Upper lobe of left lung (tissue), 6 donors: ENCODE measurements at regions not wholly inside any gene's neighbourhood (a gene's known extent, or its start where the extent isn't known, plus 50 kb on each side); places are given as distances from the start of the nearest gene placed in this dataset.

Experiments
- ATAC-seq, 2 donors: fragments of 200-7000 bp; cut with Tn5 transposase; one replicate each; pipeline ENCODE4 v1.9.1; 2022; ENCODE audit warnings: mild to moderate bottlenecking in 2 of 2, moderate library complexity in 2 of 2; ENCODE audit not compliant: low FRiP score in 2 of 2
- DNase-seq, 2 donors: peaks; one replicate each; pipeline ENCODE4 v3.0.0-alpha.2; 2019 to 2020
- H3K27ac ChIP-seq, 4 donors: fragments of 200-600 bp; sonication (generic); one replicate each; pipeline ENCODE4 v1.5.1; 2016 to 2019
- H3K27me3 ChIP-seq, 4 donors: fragments of 200-600 bp; sonication (generic); one replicate each; pipeline ENCODE4 v1.5.1; 2017 to 2019
- H3K36me3 ChIP-seq, 4 donors: fragments of 200-600 bp; sonication (generic); one replicate each; pipeline ENCODE4 v1.5.1; 2016 to 2019
- H3K4me1 ChIP-seq, 4 donors: fragments of 200-600 bp; sonication (generic); one replicate each; pipeline ENCODE4 v1.5.1; 2018 to 2019
- H3K4me3 ChIP-seq, 4 donors: fragments of 200-600 bp; sonication (generic); one replicate each; pipeline ENCODE4 v1.5.1; 2017 to 2019; ENCODE audit warnings: mild to moderate bottlenecking in 2 of 4, moderate library complexity in 1 of 4
- H3K9me3 ChIP-seq, 4 donors: fragments of 200-600 bp; sonication (generic); one replicate each; pipeline ENCODE4 v1.5.1; 2018 to 2019
- CTCF ChIP-seq, 6 experiments: fragments of 450-650 bp in 4 of 6; fragments of 200-600 bp in 2 of 6; sonication (generic) in 2 of 6; IDR thresholded peaks; one replicate each; pipeline ENCODE4 v1.5.1; 2016 to 2019; ENCODE audit warnings: antibody characterized with exemption in 6 of 6
- EP300 ChIP-seq, 4 donors: sonication (generic); formaldehyde crosslinking; IDR thresholded peaks; one replicate each; pipeline ENCODE4 v1.5.1; 2017; ENCODE audit warnings: antibody characterized with exemption in 4 of 4, control low read depth in 2 of 4
- POLR2A ChIP-seq, 4 donors: fragments of 450-650 bp; IDR thresholded peaks; one replicate each; pipeline ENCODE4 v1.5.1; 2016 to 2017; ENCODE audit warnings: antibody characterized with exemption in 4 of 4, mild to moderate bottlenecking in 2 of 4
- POLR2AphosphoS5 ChIP-seq, 2 donors: sonication (generic); formaldehyde crosslinking; IDR thresholded peaks; one replicate each; pipeline ENCODE4 v1.5.1; 2017; ENCODE audit warnings: antibody characterized with exemption in 2 of 2
- WGBS, 2 donors: methylation state at CpG; one replicate each; pipeline ENCODE4 v1.1.5; 2017 to 2018; 5-methylcytosine and 5-hydroxymethylcytosine counted together
- donor health status: DM: no; HTN: no; CAD: no; lungs with moderate emphysema.
- donor health status: DM: no; HTN: yes; CAD: no; lungs with severe emphysema.

GRCh38 chr4:110904435-110905065, 281.7 kb upstream of the PITX2 start:
- TF ChIP-seq POLR2A (IDR thresholded peaks at IDR 0.05) (no peak), CTCF (IDR thresholded peaks at IDR 0.05) (no peak), POLR2AphosphoS5 (IDR thresholded peaks at IDR 0.05) (no peak), EP300 (IDR thresholded peaks at IDR 0.05) (no peak)
- Histone ChIP-seq H3K4me3 (no peak overlapping the region), H3K36me3 (no peaks in the 10 kb centered on the region), H3K27me3 (no peaks in the 10 kb centered on the region), H3K4me1 (no peaks in the 10 kb centered on the region), H3K9me3 (no peaks in the 10 kb centered on the region), H3K27ac (no peak overlapping the region)
- no peak for DNase-seq
- WGBS, 2 donors, result 56 to 62% methylated on average over 6 of the region's 6 CpGs
- ATAC-seq, result no peak

- H3K9me3 ChIP-seq, result no peaks in the 10 kb centered on the region
- no peak for DNase-seq
- no peaks in the 10 kb centered on the region for H3K4me1 ChIP-seq
- no peak for ATAC-seq
- H3K36me3 ChIP-seq, result no peaks in the 10 kb centered on the region
- TF ChIP-seq CTCF (IDR thresholded peaks at IDR 0.05) (no peak), EP300 (IDR thresholded peaks at IDR 0.05) (no peak), POLR2A (IDR thresholded peaks at IDR 0.05) (no peak), POLR2AphosphoS5 (IDR thresholded peaks at IDR 0.05) (no peak)
- H3K27me3 ChIP-seq, result no peaks in the 10 kb centered on the region
- H3K4me3 ChIP-seq, result no peak overlapping the region
- H3K27ac ChIP-seq, result no peak overlapping the region
Observed at GRCh38 chr4:110905367-110905766, 282.5 kb upstream of the PITX2 start.

GRCh38 chr4:110907801-110908313, 285.0 kb upstream of the PITX2 start:
- Histone ChIP-seq H3K27ac (no peak overlapping the region), H3K4me1 (no peaks in the 10 kb centered on the region), H3K36me3 (no peaks in the 10 kb centered on the region), H3K27me3 (no peaks in the 10 kb centered on the region), H3K4me3 (no peak overlapping the region), H3K9me3 (no peaks in the 10 kb centered on the region)
- no peak for TF ChIP-seq POLR2A (IDR thresholded peaks at IDR 0.05)
- 94 to 96% methylated on average over 1 of the region's 1 CpG for WGBS, 2 donors
- DNase-seq (no peak), ATAC-seq (no peak)

GRCh38 chr4:110914791-110915190, 291.9 kb upstream of the PITX2 start:
- DNase-seq (no peak), ATAC-seq (no peak)
- no peaks in the 10 kb centered on the region for H3K27me3 ChIP-seq
- no peaks in the 10 kb centered on the region for H3K36me3 ChIP-seq
- H3K4me1 ChIP-seq, result no peaks in the 10 kb centered on the region
- no peaks in the 10 kb centered on the region for H3K9me3 ChIP-seq
- WGBS, 2 donors, result 80 to 93% methylated on average over 3 of the region's 3 CpGs
- no peak for TF ChIP-seq POLR2AphosphoS5 (IDR thresholded peaks at IDR 0.05)
- TF ChIP-seq POLR2A (IDR thresholded peaks at IDR 0.05), result no peak
- no peak for TF ChIP-seq EP300 (IDR thresholded peaks at IDR 0.05)
- no peak for TF ChIP-seq CTCF (IDR thresholded peaks at IDR 0.05)
- no peak overlapping the region for H3K27ac ChIP-seq
- no peak overlapping the region for H3K4me3 ChIP-seq

GRCh38 chr4:110915301-110915700, 292.4 kb upstream of the PITX2 start:
- Histone ChIP-seq H3K9me3 (no peaks in the 10 kb centered on the region), H3K4me3 (no peak overlapping the region), H3K36me3 (no peaks in the 10 kb centered on the region), H3K4me1 (no peaks in the 10 kb centered on the region), H3K27me3 (no peaks in the 10 kb centered on the region), H3K27ac (no peak overlapping the region)
- no peak for DNase-seq
- TF ChIP-seq EP300 (IDR thresholded peaks at IDR 0.05) (no peak), POLR2AphosphoS5 (IDR thresholded peaks at IDR 0.05) (no peak), POLR2A (IDR thresholded peaks at IDR 0.05) (no peak), CTCF (IDR thresholded peaks at IDR 0.05) (no peak)
- 54 to 56% methylated on average over 3 of the region's 3 CpGs for WGBS, 2 donors
- no peak for ATAC-seq
